ENCODE measurements at regions not wholly inside any gene's neighbourhood (a gene's known extent, or its start where the extent isn't known, plus 50 kb on each side); places are given as distances from the start of the nearest gene placed in this dataset.
A peak's percentile ranks its signal among the peaks of the same experiment; 100 is the strongest.

DNA sequence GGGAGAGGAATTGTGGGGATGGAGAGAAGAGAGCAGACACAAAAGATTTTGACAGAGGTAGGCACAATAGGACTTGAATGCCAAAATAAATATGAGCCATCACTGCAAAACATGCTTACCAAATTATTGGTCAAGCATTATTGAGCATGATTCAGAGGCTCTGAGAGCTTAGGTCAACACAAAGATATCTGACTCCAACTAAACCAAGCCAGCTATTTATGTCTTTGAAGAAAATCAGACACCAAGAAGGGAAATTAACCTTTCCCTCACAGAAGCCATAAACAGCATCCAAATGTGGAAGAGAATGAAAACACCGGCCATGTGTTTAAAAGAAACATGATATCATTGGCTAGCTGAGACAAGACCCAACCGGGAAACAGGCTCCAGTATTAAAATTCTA, 323.2 kb downstream of the RAB28 start:
- H4K8ac ChIP-seq (ENCODE audit: low read depth in 2 of 2, low read length in 2 of 2), result no peak overlapping the region
- H3K4me1 ChIP-seq (ENCODE audit: control insufficient read depth, insufficient read depth, low read length), result no peaks in the 10 kb centered on the region
- no peaks in the 10 kb centered on the region for H3K9me1 ChIP-seq (ENCODE audit: insufficient read depth, low read length)
- H2BK120ac ChIP-seq (ENCODE audit: low read depth, low read length), result no peak overlapping the region
- H2AFZ ChIP-seq (replicated peaks; ENCODE audit: low read length, poor library complexity), result no peak overlapping the region
- POLR2A ChIA-PET (ENCODE audit: unreplicated experiment), result no interaction called here
- dilution Hi-C loops (cut with HindIII; ENCODE audit: low sequenced_read_pairs, unreplicated experiment) (no loop called here), in situ Hi-C loops (cut with MboI; ENCODE audit: low sequenced_read_pairs) (no loop called here), intact Hi-C loops (cut with micrococcal nuclease) (no loop called here)
- no peaks in the 10 kb centered on the region for H3K79me1 ChIP-seq (ENCODE audit: low read depth in 1 of 2, low read length in 2 of 2)
- no peak overlapping the region for H2BK20ac ChIP-seq (ENCODE audit: low read depth, low read length)
- no peak overlapping the region for H3K14ac ChIP-seq (replicated peaks; ENCODE audit: low read depth, low read length)
- H3K9ac ChIP-seq (ENCODE audit: low read depth, low read length), result no peak overlapping the region
- no peak overlapping the region for H2BK5ac ChIP-seq (ENCODE audit: low read depth, low read length, poor library complexity, severe bottlenecking)
- H3K18ac ChIP-seq (ENCODE audit: low read depth, low read length), result no peak overlapping the region
- H3K23ac ChIP-seq (ENCODE audit: low read depth, low read length), result no peak overlapping the region
- no peaks in the 10 kb centered on the region for H3K27me3 ChIP-seq (ENCODE audit: control insufficient read depth, insufficient read depth, low read length)
- no peak overlapping the region for H4K5ac ChIP-seq (ENCODE audit: low read depth, low read length)
- H2BK15ac ChIP-seq (ENCODE audit: low read depth, low read length), result no peak overlapping the region
- no peak overlapping the region for H3K4me3 ChIP-seq (ENCODE audit: insufficient read depth, low read depth, low read length)
- H4K20me1 ChIP-seq (ENCODE audit: insufficient read depth, low read length), result no peaks in the 10 kb centered on the region
- BruUV-seq (replicated peaks), result no TSS peak
- peaks cover 12% of the 10 kb centered on the region for H3K9me3 ChIP-seq (ENCODE audit: control insufficient read depth, insufficient read depth, low read length)
- H3K56ac ChIP-seq (ENCODE audit: extremely low read depth, insufficient read depth, low read length), result no peak overlapping the region
- no CpG with 5 or more reads among the region's 2 CpGs for WGBS, 2 experiments (ENCODE audit: extremely low coverage in 2 of 2, insufficient read length in 1 of 2)
- no peaks in the 10 kb centered on the region for H3K36me3 ChIP-seq (ENCODE audit: control insufficient read depth, insufficient read depth, low read length)
- H3K4me2 ChIP-seq (ENCODE audit: low read depth, low read length), result no peak overlapping the region
- CTCF ChIA-PET, result no interaction called here
- H4K91ac ChIP-seq (ENCODE audit: insufficient read depth, low read depth, low read length), result no peak overlapping the region
- no peak overlapping the region for H3K27ac ChIP-seq (ENCODE audit: insufficient read depth, low read length)
- no peak overlapping the region for H2AK5ac ChIP-seq (ENCODE audit: low read depth, low read length)
- ATAC-seq (ENCODE audit: low read depth) (no peak), DNase-seq (peak; percentile 1)
- no peak overlapping the region for H3K4ac ChIP-seq (ENCODE audit: low read depth, low read length)
- H2AK9ac ChIP-seq (replicated peaks; ENCODE audit: low read depth, low read length, poor library complexity), result no peak overlapping the region
- no peak for TF ChIP-seq RCOR1 (IDR thresholded peaks at IDR 0.05; ENCODE audit: insufficient replicate concordance, low read length)
- no peak for TF ChIP-seq BHLHE40 (IDR thresholded peaks at IDR 0.05; ENCODE audit: low read depth, low read length)
- TF ChIP-seq FOS (IDR thresholded peaks at IDR 0.05; ENCODE audit: low read depth, low read length), result no peak
- no peak for TF ChIP-seq RFX5 (IDR thresholded peaks at IDR 0.05; ENCODE audit: low read depth, low read length)
- no peak for TF ChIP-seq SMC3 (IDR thresholded peaks at IDR 0.05; ENCODE audit: low read depth, low read length)
- no peak for TF ChIP-seq POLR2A (IDR thresholded peaks at IDR 0.05; ENCODE audit: low read depth, low read length)
- no peak for TF ChIP-seq RAD21 (IDR thresholded peaks at IDR 0.05; ENCODE audit: low read length)
- TF ChIP-seq, protein P1, sequence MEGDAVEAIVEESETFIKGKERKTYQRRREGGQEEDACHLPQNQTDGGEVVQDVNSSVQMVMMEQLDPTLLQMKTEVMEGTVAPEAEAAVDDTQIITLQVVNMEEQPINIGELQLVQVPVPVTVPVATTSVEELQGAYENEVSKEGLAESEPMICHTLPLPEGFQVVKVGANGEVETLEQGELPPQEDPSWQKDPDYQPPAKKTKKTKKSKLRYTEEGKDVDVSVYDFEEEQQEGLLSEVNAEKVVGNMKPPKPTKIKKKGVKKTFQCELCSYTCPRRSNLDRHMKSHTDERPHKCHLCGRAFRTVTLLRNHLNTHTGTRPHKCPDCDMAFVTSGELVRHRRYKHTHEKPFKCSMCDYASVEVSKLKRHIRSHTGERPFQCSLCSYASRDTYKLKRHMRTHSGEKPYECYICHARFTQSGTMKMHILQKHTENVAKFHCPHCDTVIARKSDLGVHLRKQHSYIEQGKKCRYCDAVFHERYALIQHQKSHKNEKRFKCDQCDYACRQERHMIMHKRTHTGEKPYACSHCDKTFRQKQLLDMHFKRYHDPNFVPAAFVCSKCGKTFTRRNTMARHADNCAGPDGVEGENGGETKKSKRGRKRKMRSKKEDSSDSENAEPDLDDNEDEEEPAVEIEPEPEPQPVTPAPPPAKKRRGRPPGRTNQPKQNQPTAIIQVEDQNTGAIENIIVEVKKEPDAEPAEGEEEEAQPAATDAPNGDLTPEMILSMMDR (conservative IDR thresholded peaks at IDR 0.05; ENCODE audit: low read depth, low read length), result no peak
- TF ChIP-seq MAFK (IDR thresholded peaks at IDR 0.05; ENCODE audit: low read depth, low read length), result no peak
- no peak for TF ChIP-seq USF2 (IDR thresholded peaks at IDR 0.05; ENCODE audit: low read depth, low read length)
- no peak for TF ChIP-seq NFE2L2 (IDR thresholded peaks at IDR 0.05; ENCODE audit: low read depth, low read length)
- TF ChIP-seq CEBPB (IDR thresholded peaks at IDR 0.05; ENCODE audit: low read depth, low read length), result no peak
